H7 (cell line): ENCODE measurements at regions not wholly inside any gene's neighbourhood (a gene's known extent, or its start where the extent isn't known, plus 50 kb on each side); places are given as distances from the start of the nearest gene placed in this dataset.

Experiments
- DNase-seq: peaks from one replicate; pipeline ENCODE4 v3.0.0; 2012
- H3K27me3 ChIP-seq: 2 replicates; pipeline ENCODE4 v1.6.0; 2011; ENCODE audit warnings: mild to moderate bottlenecking, low read length; ENCODE audit not compliant: control insufficient read depth, insufficient read depth
- H3K36me3 ChIP-seq: replicated peaks from 2 replicates; pipeline ENCODE4 v1.5.1; 2011; ENCODE audit warnings: low read length; ENCODE audit not compliant: control insufficient read depth, insufficient read depth
- H3K4me3 ChIP-seq: 2 replicates; pipeline ENCODE4 v1.5.1; 2011; ENCODE audit warnings: low read depth, mild to moderate bottlenecking, control low read depth, low read length, moderate library complexity; ENCODE audit not compliant: insufficient read depth

DNA sequence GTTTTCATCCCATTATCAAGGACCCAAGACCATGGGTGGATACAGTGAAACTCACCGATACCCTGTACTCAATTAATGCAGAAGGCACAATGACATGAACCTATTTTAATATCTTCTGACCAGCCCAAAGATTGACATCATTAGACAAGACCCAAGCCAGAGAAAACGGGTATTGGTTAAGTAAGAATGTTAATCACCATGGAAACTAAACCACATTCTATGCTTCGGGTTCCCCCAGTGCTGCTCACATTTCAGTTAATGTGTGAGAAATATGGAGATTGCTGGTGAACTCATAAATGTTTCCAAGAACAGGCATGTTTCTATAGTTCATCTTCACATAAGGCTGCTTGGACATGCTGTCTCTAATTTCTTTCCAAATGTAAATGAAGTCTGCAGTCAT, 77.0 kb downstream of the IRX2 start:
- no peak for DNase-seq
- no peak overlapping the region for H3K4me3 ChIP-seq
- no peaks in the 10 kb centered on the region for H3K27me3 ChIP-seq

DNA sequence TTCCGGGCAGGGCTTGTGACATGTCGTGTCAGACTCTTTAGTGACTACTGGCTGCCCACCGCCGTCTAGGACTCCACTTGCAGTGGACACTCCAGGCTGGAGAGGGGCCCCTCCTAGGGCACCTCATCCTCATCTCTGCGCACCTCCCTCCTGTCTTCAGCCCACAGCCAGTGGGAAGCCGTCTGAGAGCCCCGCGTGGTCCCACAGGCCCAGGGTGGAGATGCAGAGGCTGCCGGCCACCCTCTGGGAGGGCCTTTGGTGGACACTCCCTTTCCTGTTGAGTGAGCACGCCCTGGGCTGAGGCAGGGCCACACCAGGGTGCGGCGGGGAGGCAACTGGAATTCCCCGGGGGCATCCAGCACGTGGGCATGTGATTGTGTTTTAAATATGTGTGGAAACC, 80.5 kb downstream of the IRX2 start:
- Histone ChIP-seq H3K27me3 (no peaks in the 10 kb centered on the region), H3K36me3 (no peaks in the 10 kb centered on the region), H3K4me3 (no peak overlapping the region)
- DNase-seq, result no peak

More for the DNA sequence above, 77.0 kb downstream of the IRX2 start:
- H3K36me3 ChIP-seq, result no peaks in the 10 kb centered on the region

DNA sequence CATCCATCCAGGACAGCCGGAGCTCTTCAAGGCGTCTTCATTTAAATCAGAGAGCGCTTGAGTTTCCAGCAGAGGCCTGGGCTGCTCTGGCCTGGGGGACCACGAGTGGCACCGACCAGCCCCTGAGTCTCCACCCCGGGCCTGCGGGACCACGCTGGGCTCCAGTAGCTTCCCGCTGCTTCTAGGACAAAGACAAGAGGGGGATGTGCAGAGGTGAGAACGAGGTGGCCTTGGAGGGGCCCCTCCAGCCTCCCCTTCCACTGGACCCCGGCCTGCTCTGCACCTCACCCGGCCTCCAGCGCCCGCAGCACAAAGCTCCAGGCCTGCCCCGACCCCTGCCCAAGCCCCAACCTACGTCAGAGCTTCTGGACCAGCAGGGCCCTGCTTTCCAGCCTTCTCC, 81.6 kb downstream of the IRX2 start:
- H3K4me3 ChIP-seq, result no peak overlapping the region
- no peaks in the 10 kb centered on the region for H3K27me3 ChIP-seq
- peak; percentile 45 for DNase-seq
- H3K36me3 ChIP-seq, result no peaks in the 10 kb centered on the region

DNA sequence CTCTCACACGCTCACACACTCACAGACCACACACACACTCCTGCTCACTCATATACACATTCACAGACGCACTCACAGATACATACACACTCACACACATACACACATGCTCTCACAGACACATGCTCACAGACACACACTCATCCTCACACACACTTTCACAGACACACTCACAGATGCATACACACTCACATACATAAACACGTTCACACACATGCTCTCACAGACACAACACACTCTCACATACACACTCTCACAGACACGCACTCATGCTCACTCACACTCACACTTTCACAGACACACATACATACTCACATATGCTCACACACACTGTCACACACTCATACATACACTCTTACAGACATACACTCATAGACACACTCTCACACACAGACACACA, 82.2 kb downstream of the IRX2 start:
- Histone ChIP-seq H3K4me3 (no peak overlapping the region), H3K27me3 (no peaks in the 10 kb centered on the region), H3K36me3 (no peaks in the 10 kb centered on the region)
- no peak for DNase-seq

DNA sequence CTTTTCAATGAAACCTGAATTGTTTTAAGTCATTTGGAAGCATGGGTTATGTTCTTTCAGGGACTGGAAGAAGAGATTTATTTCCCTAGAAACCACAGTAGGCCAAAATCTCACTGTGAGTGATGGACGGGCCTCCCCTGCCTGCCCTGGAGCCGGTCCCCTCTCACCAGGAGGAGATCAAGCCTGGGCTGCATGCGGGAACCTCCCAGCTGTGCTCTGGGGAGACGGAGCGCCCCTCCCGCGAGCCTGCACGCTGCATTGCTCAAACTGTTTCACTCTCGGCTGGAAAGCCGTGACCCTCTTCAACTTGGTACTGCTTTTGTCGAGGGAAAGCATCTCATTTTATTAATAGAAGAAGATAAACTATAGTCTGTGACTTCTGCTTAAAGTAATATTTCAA, 85.4 kb downstream of the IRX2 start:
- Histone ChIP-seq H3K36me3 (no peaks in the 10 kb centered on the region), H3K27me3 (no peaks in the 10 kb centered on the region), H3K4me3 (no peak overlapping the region)
- DNase-seq, result peak; percentile 77

DNA sequence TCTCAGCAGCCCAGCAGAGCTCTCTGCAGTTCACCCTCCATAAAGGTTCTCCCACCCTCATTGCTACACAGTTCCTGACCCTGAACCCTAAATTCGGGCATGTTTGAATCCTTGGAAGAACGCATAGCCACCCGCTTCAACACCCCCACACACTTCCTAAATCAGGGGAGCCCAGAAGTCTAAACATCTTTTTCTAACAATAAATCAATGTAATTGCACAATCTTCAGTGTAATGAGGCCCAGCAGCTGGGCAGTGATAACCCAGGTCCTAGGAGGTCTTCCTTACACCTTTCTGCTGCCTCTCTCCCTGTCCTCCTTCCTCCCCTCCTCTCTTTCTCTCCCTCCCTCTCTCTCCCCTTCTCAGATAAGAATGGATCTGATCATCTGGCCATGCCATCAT, 88.0 kb downstream of the IRX2 start:
- Histone ChIP-seq H3K36me3 (no peaks in the 10 kb centered on the region), H3K4me3 (no peak overlapping the region), H3K27me3 (no peaks in the 10 kb centered on the region)
- DNase-seq, result no peak

DNA sequence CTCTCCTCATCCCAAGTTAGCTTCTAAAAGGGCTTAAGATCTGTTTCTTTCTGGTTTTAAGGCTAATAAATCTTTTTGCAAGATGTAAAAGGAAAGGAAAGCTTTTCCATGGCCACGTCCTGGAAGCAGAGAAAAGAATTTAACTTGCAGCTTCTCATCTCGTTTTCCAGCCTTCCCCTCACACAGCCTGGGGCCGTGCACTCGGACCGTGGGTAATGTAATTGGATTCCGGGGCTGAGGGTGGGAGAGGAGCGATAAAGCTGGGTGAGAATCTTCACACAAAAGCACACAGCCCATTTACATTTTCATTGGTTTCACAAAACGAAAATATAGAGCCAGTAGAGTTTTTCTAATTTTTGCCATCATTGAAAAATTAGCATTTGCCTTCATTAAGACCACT, 91.2 kb downstream of the IRX2 start:
- no peaks in the 10 kb centered on the region for H3K27me3 ChIP-seq
- no peak overlapping the region for H3K4me3 ChIP-seq
- H3K36me3 ChIP-seq, result no peaks in the 10 kb centered on the region
- no peak for DNase-seq

DNA sequence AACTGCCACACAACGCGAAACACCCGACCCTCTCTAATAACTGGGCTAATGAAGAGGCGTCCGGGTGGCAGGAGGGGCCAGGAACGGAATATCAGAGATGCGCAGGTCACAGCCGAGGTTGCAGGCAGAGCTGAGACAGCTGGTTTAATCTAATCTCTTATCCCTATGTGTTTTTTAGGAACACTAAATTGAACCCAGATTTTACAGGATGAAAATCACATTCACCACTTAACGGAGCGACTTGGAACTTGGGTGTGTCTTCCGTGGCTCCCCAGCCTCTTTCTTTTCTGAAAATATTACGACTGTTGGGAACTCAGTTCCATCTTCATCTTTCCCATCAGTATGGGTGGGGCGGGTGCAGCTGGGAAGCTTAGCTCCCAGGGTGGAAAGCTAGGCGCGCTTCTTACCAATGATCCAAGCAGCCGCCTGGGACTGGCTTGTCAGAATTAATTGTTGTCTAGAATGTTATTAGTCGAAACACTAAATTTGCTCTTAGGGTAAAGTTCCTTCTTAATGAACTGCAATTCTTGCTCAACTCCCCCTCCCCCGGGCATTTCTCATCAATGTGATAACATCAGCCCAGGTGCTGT, 92.5 kb downstream of the IRX2 start:
- no peaks in the 10 kb centered on the region for H3K36me3 ChIP-seq
- no peak overlapping the region for H3K4me3 ChIP-seq
- no peaks in the 10 kb centered on the region for H3K27me3 ChIP-seq
- no peak for DNase-seq

DNA sequence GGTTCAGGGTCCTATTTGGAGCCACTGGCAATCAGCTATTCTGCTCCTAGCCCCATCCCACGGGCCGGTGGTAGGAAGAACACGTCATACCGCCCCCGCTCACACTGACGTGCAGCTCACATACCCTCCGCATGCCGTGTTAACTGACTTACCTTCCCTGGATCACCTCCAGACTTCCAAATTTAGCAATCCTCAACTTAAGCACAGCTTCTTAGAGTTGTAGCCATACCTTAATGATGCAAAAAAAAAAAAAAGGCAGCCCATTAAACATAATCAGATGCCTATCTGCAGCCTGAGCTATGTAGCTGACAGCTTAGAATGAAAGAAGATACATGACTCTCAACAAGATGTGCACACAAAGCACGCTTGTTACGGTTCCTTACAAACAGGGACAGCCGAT, 93.0 kb downstream of the IRX2 start:
- H3K4me3 ChIP-seq, result no peak overlapping the region
- no peaks in the 10 kb centered on the region for H3K27me3 ChIP-seq
- no peaks in the 10 kb centered on the region for H3K36me3 ChIP-seq
- no peak for DNase-seq

DNA sequence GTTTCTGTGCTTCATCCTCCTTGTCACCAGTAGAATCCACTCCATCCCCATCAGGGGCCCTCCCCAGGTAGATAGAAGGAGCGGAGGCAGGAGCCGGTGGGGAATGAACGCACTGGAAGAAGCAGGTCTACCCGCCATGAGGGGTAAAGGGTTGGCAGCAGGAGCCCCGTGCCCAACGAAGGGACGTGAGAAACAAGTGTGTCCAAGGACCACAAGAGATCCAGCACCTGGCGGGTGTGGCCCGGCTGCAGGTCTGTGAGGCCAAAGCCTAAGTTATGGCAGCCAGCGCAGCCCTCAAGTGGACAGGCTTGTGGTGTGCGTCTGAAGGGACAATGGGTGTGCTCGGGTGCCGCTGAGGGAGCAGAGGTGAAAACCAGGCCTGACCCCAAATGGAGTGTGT, 94.3 kb downstream of the IRX2 start:
- no peaks in the 10 kb centered on the region for H3K27me3 ChIP-seq
- no peaks in the 10 kb centered on the region for H3K36me3 ChIP-seq
- no peak overlapping the region for H3K4me3 ChIP-seq
- DNase-seq, result no peak

DNA sequence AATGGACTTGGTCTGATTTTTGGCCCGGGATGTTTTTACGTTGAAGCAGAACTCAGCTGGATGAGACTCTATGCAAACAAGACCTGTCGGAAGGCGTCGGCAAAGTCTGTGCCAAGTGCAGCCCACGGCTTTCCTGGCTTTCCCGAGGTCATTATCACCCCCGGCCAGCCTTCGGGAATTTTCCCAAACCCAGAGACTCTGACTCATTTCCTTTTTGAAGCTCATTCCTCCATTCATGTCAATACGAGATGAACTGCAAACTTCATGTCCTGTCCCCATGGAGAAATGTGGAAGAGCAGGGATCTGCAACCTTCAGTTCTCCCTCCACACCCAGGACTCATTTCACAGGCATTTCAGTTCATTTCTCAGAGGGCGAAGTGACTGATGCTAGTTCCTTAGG, 95.3 kb downstream of the IRX2 start:
- Histone ChIP-seq H3K27me3 (no peaks in the 10 kb centered on the region), H3K36me3 (no peaks in the 10 kb centered on the region), H3K4me3 (no peak overlapping the region)
- DNase-seq, result no peak

DNA sequence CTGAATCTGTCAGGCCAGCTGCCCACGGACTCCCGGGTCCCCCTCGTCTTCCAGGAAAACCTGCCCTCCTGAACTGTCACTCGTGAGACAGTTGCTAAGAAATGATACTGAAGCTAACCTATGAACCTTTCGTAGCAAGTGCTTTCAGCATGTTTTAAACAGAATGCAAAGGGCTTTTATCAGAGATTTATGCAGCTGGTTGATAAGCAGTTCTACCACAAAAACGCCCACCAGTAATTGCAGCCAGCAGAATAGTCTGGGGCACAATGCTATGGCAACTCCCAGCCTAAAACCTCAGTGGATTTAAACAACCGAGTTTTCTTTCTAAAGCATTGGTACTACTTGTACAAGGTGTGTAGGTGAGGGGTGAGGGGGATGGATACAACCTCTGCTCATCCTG, 97.5 kb downstream of the IRX2 start:
- Histone ChIP-seq H3K36me3 (no peaks in the 10 kb centered on the region), H3K27me3 (no peaks in the 10 kb centered on the region)
- DNase-seq, result no peak

DNA sequence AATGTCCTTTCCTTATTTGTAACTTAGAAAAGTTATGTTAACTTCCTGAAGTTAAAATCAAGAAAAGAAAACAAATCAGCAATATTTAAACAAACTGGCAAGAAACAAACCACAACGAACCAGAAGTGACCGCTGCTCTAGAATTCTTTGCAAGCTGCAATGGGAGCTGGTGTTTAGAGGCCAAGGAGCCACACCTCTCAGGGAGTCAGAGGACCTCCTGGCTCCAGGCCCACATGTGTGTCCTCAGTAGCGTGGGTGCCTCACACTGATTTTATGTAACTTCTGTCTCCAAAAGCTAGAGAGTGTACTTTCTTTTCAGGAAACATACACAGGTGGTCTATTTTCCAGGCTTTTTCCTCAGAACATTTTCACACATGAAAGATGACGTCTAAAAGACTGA, 100.4 kb downstream of the IRX2 start:
- Histone ChIP-seq H3K4me3 (no peak overlapping the region), H3K27me3 (no peaks in the 10 kb centered on the region), H3K36me3 (no peaks in the 10 kb centered on the region)
- DNase-seq, result no peak

More for the DNA sequence above, 97.5 kb downstream of the IRX2 start:
- H3K4me3 ChIP-seq, result no peak overlapping the region

DNA sequence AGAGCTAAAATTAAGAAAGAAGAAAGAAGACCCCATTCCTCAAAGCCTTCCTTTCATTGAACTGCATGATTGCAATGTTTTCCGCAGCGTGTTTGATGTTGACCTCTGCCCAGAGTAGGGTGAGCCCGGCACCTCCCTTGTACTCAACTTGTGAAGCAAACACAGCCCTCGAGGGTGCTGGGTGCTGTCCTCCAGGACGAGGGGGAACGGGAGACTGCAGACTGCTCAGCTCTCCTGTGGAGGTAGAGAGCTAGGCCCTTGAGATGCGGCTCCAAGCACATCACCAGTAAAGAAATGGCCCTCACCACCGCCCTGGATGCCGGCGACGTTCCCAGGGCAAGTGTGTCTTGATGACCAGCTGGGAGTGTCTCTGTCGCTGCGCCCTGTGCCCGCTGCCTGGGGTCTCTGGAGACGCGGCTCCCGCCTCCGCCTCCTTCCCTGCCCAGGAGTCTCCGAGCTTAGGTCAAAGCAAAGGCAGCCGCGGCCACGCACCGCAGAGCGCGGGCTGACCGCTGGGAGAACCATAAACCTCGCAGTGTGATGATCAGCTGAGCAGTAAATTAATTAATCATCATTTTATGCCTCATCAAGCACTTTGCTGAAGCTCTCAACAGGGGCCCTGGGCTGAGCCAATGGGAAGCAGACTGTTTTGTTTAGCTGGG, 108.7 kb downstream of the IRX2 start:
- no peak for DNase-seq
- Histone ChIP-seq H3K27me3 (no peaks in the 10 kb centered on the region), H3K4me3 (no peak overlapping the region), H3K36me3 (no peaks in the 10 kb centered on the region)

DNA sequence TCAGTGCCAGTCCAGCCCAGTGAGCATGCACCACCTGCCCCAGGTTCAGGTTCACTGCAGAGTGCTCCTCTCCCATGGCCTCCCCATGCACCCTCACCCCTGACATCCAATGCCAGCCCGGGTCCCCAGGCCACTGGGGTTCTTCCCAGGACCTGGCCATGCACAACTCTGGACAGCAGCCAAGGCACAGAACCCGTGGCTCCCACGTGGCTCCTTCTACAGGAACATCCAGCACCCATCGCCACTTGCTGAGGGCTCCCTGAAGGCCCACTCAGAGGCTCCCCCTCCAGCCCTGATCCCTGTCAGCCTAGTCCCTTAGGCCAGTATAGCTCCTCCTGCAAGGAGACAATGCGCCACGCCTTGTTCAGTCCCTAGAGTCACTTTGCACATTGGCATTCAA, 110.8 kb downstream of the IRX2 start:
- Histone ChIP-seq H3K27me3 (no peaks in the 10 kb centered on the region), H3K36me3 (no peaks in the 10 kb centered on the region), H3K4me3 (no peak overlapping the region)
- no peak for DNase-seq

DNA sequence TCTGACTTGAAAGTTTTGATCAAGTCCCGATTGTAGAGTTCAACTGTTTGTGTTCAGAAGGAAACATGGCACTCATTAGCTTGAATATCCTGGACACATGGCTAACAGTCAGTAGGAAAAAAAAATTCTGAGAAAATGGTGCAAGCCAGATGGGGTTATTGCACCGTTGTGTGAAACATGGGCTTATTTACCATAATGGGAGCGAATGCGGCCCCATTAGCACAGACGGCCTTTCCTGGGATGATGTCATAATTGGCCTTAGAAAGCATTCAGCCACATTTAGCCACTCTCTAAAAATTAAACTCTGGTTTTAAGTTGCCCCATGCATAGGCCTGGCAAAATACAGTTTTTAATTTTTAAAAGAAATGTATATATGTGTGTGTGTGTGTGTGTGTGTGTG, 112.1 kb downstream of the IRX2 start:
- Histone ChIP-seq H3K36me3 (no peaks in the 10 kb centered on the region), H3K4me3 (no peak overlapping the region), H3K27me3 (no peaks in the 10 kb centered on the region)
- no peak for DNase-seq
